ENCODE measurements at regions not wholly inside any gene's neighbourhood (a gene's known extent, or its start where the extent isn't known, plus 50 kb on each side); places are given as distances from the start of the nearest gene placed in this dataset.

DNA sequence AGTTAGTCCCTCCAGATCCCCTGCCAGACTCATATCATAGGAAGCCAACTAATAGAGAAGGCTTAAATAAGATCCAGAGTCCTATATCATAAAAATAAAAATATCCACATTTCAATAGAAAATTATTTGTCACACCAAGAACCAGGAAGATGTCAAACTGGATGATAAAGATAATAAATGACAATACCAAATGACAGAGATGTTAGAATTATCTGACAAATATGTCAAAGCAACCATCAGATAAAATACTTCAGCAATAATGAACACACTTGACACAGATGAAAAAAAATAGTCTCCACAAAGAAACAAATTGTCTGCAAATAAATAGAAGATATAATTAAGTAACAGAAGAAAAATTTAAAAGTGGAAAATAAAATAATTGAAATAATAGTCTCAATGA is 300.7 kb upstream of the FTMT start:
- no peak overlapping the region for H3K4me2 ChIP-seq (replicated peaks; ENCODE audit: low read depth, low read length, poor library complexity, severe bottlenecking)
- H2AFZ ChIP-seq (ENCODE audit: insufficient read depth, low read depth, low read length, poor library complexity, severe bottlenecking) = no peak overlapping the region
- ATAC-seq (ENCODE audit: low read depth) (no peak), DNase-seq (no peak)
- H4K20me1 ChIP-seq (ENCODE audit: control insufficient read depth, insufficient read depth, low read length, poor library complexity, severe bottlenecking) = no peaks in the 10 kb centered on the region
- H3K36me3 ChIP-seq (replicated peaks in 1 of 2; ENCODE audit: control extremely low read depth in 1 of 2, control insufficient read depth in 1 of 2, extremely low read depth in 1 of 2, insufficient read depth in 2 of 2, low read length in 1 of 2) = no peaks in the 10 kb centered on the region
- H3K4me1 Mint-ChIP-seq = no peaks in the 10 kb centered on the region
- ChIA-PET POLR2A (no interaction called here), CTCF (no interaction called here)
- no peaks in the 10 kb centered on the region for H3K27me3 Mint-ChIP-seq
- H3K27ac ChIP-seq (ENCODE audit: low read length in 2 of 2) = no peak overlapping the region
- H3K79me2 ChIP-seq (ENCODE audit: control insufficient read depth, insufficient read depth, low read length) = no peaks in the 10 kb centered on the region
- no peaks in the 10 kb centered on the region for H3K9me3 Mint-ChIP-seq (ENCODE audit: insufficient read depth)
- H3K9me3 ChIP-seq (ENCODE audit: control extremely low read depth in 1 of 3, control insufficient read depth in 2 of 3, insufficient read depth in 1 of 3, low read length in 2 of 3) = no peaks in the 10 kb centered on the region
- intact Hi-C loops (cut with micrococcal nuclease) = no loop called here
- H3K4me3 Mint-ChIP-seq = no peak overlapping the region
- no peak overlapping the region for H3K4me3 ChIP-seq (ENCODE audit: control extremely low read depth in 1 of 5, extremely low read depth in 1 of 5, insufficient read depth in 1 of 5, low read depth in 2 of 5, low read length in 4 of 5)
- H3K27ac Mint-ChIP-seq = no peak overlapping the region
- H3K4me1 ChIP-seq (ENCODE audit: control insufficient read depth in 2 of 2, insufficient read depth in 2 of 2, low read length in 2 of 2) = no peaks in the 10 kb centered on the region
- TF ChIP-seq, protein P1, sequence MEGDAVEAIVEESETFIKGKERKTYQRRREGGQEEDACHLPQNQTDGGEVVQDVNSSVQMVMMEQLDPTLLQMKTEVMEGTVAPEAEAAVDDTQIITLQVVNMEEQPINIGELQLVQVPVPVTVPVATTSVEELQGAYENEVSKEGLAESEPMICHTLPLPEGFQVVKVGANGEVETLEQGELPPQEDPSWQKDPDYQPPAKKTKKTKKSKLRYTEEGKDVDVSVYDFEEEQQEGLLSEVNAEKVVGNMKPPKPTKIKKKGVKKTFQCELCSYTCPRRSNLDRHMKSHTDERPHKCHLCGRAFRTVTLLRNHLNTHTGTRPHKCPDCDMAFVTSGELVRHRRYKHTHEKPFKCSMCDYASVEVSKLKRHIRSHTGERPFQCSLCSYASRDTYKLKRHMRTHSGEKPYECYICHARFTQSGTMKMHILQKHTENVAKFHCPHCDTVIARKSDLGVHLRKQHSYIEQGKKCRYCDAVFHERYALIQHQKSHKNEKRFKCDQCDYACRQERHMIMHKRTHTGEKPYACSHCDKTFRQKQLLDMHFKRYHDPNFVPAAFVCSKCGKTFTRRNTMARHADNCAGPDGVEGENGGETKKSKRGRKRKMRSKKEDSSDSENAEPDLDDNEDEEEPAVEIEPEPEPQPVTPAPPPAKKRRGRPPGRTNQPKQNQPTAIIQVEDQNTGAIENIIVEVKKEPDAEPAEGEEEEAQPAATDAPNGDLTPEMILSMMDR (IDR thresholded peaks at IDR 0.05) = no peak
- TF ChIP-seq EZH2 (IDR thresholded peaks at IDR 0.05; ENCODE audit: borderline replicate concordance, insufficient read depth, low read depth, low read length, poor library complexity, severe bottlenecking) = no peak
- H3K9ac ChIP-seq (ENCODE audit: low read length) = no peak overlapping the region
- no peaks in the 10 kb centered on the region for H3K27me3 ChIP-seq (replicated peaks in 1 of 4; ENCODE audit: control extremely low read depth in 1 of 4, control insufficient read depth in 3 of 4, insufficient read depth in 4 of 4, low read length in 3 of 4)

GRCh38 chr5:121559832-121560231 is 291.9 kb upstream of the FTMT start:
- intact Hi-C loops (cut with micrococcal nuclease) = no loop called here
- Histone ChIP-seq H3K9ac (ENCODE audit: low read length) (no peak overlapping the region), H4K20me1 (ENCODE audit: control insufficient read depth, insufficient read depth, low read length, poor library complexity, severe bottlenecking) (no peaks in the 10 kb centered on the region), H3K27ac (ENCODE audit: low read length in 2 of 2) (no peak overlapping the region), H3K79me2 (ENCODE audit: control insufficient read depth, insufficient read depth, low read length) (no peaks in the 10 kb centered on the region), H3K4me1 (ENCODE audit: control insufficient read depth in 2 of 2, insufficient read depth in 2 of 2, low read length in 2 of 2) (no peaks in the 10 kb centered on the region), H3K4me3 (ENCODE audit: control extremely low read depth in 1 of 5, extremely low read depth in 1 of 5, insufficient read depth in 1 of 5, low read depth in 2 of 5, low read length in 4 of 5) (no peak overlapping the region), H2AFZ (ENCODE audit: insufficient read depth, low read depth, low read length, poor library complexity, severe bottlenecking) (no peak overlapping the region), H3K9me3 (ENCODE audit: control extremely low read depth in 1 of 3, control insufficient read depth in 2 of 3, insufficient read depth in 1 of 3, low read length in 2 of 3) (peaks cover 0 to 3% (median 0%) of the 10 kb centered on the region in 3 donors), H3K36me3 (replicated peaks in 1 of 2; ENCODE audit: control extremely low read depth in 1 of 2, control insufficient read depth in 1 of 2, extremely low read depth in 1 of 2, insufficient read depth in 2 of 2, low read length in 1 of 2) (no peaks in the 10 kb centered on the region), H3K27me3 (replicated peaks in 1 of 4; ENCODE audit: control extremely low read depth in 1 of 4, control insufficient read depth in 3 of 4, insufficient read depth in 4 of 4, low read length in 3 of 4) (no peaks in the 10 kb centered on the region), H3K4me2 (replicated peaks; ENCODE audit: low read depth, low read length, poor library complexity, severe bottlenecking) (no peak overlapping the region)
- no peaks in the 10 kb centered on the region for H3K4me1 Mint-ChIP-seq
- POLR2A ChIA-PET = no interaction called here
- no peak overlapping the region for H3K27ac Mint-ChIP-seq
- CTCF ChIA-PET = no interaction called here
- no peak overlapping the region for H3K4me3 Mint-ChIP-seq
- no peaks in the 10 kb centered on the region for H3K27me3 Mint-ChIP-seq
- DNase-seq (no peak), ATAC-seq (ENCODE audit: low read depth) (no peak)
- H3K9me3 Mint-ChIP-seq (ENCODE audit: insufficient read depth) = no peaks in the 10 kb centered on the region
- TF ChIP-seq, protein P1 (IDR thresholded peaks at IDR 0.05) = no peak
- no peak for TF ChIP-seq EZH2 (IDR thresholded peaks at IDR 0.05; ENCODE audit: borderline replicate concordance, insufficient read depth, low read depth, low read length, poor library complexity, severe bottlenecking)

Measured in B cell (primary cell).